ENCODE measurements at regions not wholly inside any gene's neighbourhood (a gene's known extent, or its start where the extent isn't known, plus 50 kb on each side); places are given as distances from the start of the nearest gene placed in this dataset.

GRCh38 chr20:10761786-10762185 is 88.0 kb upstream of the JAG1 start:
- TF ChIP-seq CTCF (conservative IDR thresholded peaks at IDR 0.05; ENCODE audit: low read length) (no peak), EZH2phosphoT487 (IDR thresholded peaks at IDR 0.05; ENCODE audit: borderline replicate concordance) (no peak)
